GM12878 (cell line): ENCODE measurements at regions not wholly inside any gene's neighbourhood (a gene's known extent, or its start where the extent isn't known, plus 50 kb on each side); places are given as distances from the start of the nearest gene placed in this dataset.

Source experiments
- ATAC-seq: fragments of 200-7000 bp; cut with Tn5 transposase; 3 replicates; pipeline ENCODE4 v1.9.1; 2020; ENCODE audit warnings: mild to moderate bottlenecking, moderate library complexity
- BruUV-seq: library from RNA; stranded (reverse); fragments of 400-500 nt; replicated peaks from 2 replicates; lab custom pipeline; 2021; lab: Mats Ljungman, UMichigan
- CTCF ChIA-PET: fragments of 300-600 bp; sonication (Branson Sonifier 250); formaldehyde crosslinking; extraction: SDS; loops from one replicate; lab custom pipeline; 2021; ENCODE audit warnings: inconsistent platforms; lab: Yijun Ruan, JAX
- POLR2A ChIA-PET: fragments of 350-600 bp; formaldehyde crosslinking; extraction: SDS; loops from one replicate; lab custom pipeline; 2021; ENCODE audit warnings: inconsistent platforms; lab: Charles Lee
- RAD21 ChIA-PET: fragments of 300-600 bp; sonication (Branson Sonifier 250); formaldehyde crosslinking; loops from one replicate; lab custom pipeline; 2023; ENCODE audit warnings: antibody characterized with exemption; ENCODE audit not compliant: unreplicated experiment; lab: Charles Lee
- SMC1A ChIA-PET: fragments of 300-600 bp; sonication (Branson Sonifier 250); formaldehyde crosslinking; loops from one replicate; lab custom pipeline; 2023; ENCODE audit not compliant: unreplicated experiment, uncharacterized antibody; lab: Charles Lee
- DNase-seq: peaks from one replicate; pipeline ENCODE4 v3.0.0-alpha.2; 2011; ENCODE audit warnings: low read depth, low spot score
- FAIRE-seq: peaks from 3 replicates; lab custom pipeline; 2011; peaks lifted over from hg19 to GRCh38; lab: Jason Lieb, UNC
- H2AFZ ChIP-seq: 2 replicates; pipeline ENCODE4 v1.6.0; 2011; ENCODE audit warnings: low read depth, low read length, control low read depth; ENCODE audit not compliant: control insufficient read depth
- H3K27ac ChIP-seq: 2 replicates; pipeline ENCODE4 v1.5.1; 2011; ENCODE audit warnings: control low read depth; ENCODE audit not compliant: control insufficient read depth, insufficient read depth
- H3K27me3 ChIP-seq, 2 experiments: replicated peaks in 1 of 2; 2 replicates each; pipeline versions ENCODE4 v1.6.0 to v1.6.1; 2011; ENCODE audit warnings: low read length in 1 of 2; ENCODE audit not compliant: control insufficient read depth in 2 of 2, insufficient read depth in 2 of 2
- H3K36me3 ChIP-seq, 2 experiments: 2 replicates each; pipeline ENCODE4 v1.5.1; 2011; ENCODE audit warnings: low read length in 1 of 2; ENCODE audit not compliant: control insufficient read depth in 2 of 2, insufficient read depth in 2 of 2
- H3K4me1 ChIP-seq: 2 replicates; pipeline ENCODE4 v1.6.1; 2011; ENCODE audit warnings: mild to moderate bottlenecking, low read length, moderate library complexity, mixed read lengths; ENCODE audit not compliant: control insufficient read depth, insufficient read depth
- H3K4me2 ChIP-seq: 2 replicates; pipeline ENCODE4 v1.6.0; 2011; ENCODE audit warnings: control low read depth; ENCODE audit not compliant: control insufficient read depth, insufficient read depth
- H3K4me3 ChIP-seq: fragments of 200-600 bp; sonication (generic); 2 replicates; pipeline ENCODE4 v1.5.1; 2016
- H3K79me2 ChIP-seq: 2 replicates; pipeline ENCODE4 v1.6.0; 2011; ENCODE audit warnings: low read length; ENCODE audit not compliant: control insufficient read depth, insufficient read depth
- H3K9ac ChIP-seq: 2 replicates; pipeline ENCODE4 v1.8.0; 2011; ENCODE audit warnings: low read length, control low read depth, mixed read lengths; ENCODE audit not compliant: control insufficient read depth, insufficient read depth
- H3K9me3 ChIP-seq: replicated peaks from 3 replicates; pipeline ENCODE4 v1.5.1; 2011; ENCODE audit warnings: mild to moderate bottlenecking, low read length; ENCODE audit not compliant: control insufficient read depth, insufficient read depth
- H4K20me1 ChIP-seq: 2 replicates; pipeline ENCODE4 v1.6.0; 2011; ENCODE audit not compliant: control insufficient read depth, insufficient read depth
- BACH1 ChIP-seq: fragments of 450-650 bp; IDR thresholded peaks from 2 replicates; pipeline ENCODE4 v1.6.1; 2017; ENCODE audit warnings: mild to moderate bottlenecking, borderline replicate concordance
- CBX3 ChIP-seq: fragments of 200-600 bp; sonication (generic); IDR thresholded peaks from 2 replicates; pipeline ENCODE4 v1.6.1; 2016; ENCODE audit warnings: low read depth, borderline replicate concordance
- E4F1 ChIP-seq: fragments of 450-650 bp; IDR thresholded peaks from 2 replicates; pipeline ENCODE4 v1.6.1; 2018; ENCODE audit warnings: borderline replicate concordance, mild to moderate bottlenecking; ENCODE audit not compliant: partially characterized antibody
- EGR1 ChIP-seq, 2 experiments: IDR thresholded peaks; 1 replicate in 1 of 2; 2 replicates in 1 of 2; pipeline ENCODE4 v1.6.1; 2011 to 2012; ENCODE audit warnings: low read depth in 2 of 2, low read length in 2 of 2, borderline replicate concordance in 1 of 2, mild to moderate bottlenecking in 1 of 2, moderate library complexity in 1 of 2
- JUNB ChIP-seq: IDR thresholded peaks from 2 replicates; pipeline ENCODE4 v1.6.1; 2016; ENCODE audit warnings: antibody characterized with exemption, mild to moderate bottlenecking
- NBN ChIP-seq: fragments of 450-650 bp; IDR thresholded peaks from 2 replicates; pipeline ENCODE4 v1.6.1; 2016
- POU2F2 ChIP-seq: IDR thresholded peaks from 3 replicates; pipeline ENCODE4 v1.6.1; 2011; ENCODE audit warnings: low read depth, mild to moderate bottlenecking, low read length, borderline replicate concordance
- RB1 ChIP-seq: fragments of 450-650 bp; formaldehyde crosslinking; IDR thresholded peaks from 2 replicates; pipeline ENCODE4 v1.6.1; 2017; ENCODE audit warnings: mild to moderate bottlenecking, borderline replicate concordance
- SP1 ChIP-seq: IDR thresholded peaks from one replicate; pipeline ENCODE4 v1.6.1; 2011; ENCODE audit warnings: low read depth, low read length
- TBL1XR1 ChIP-seq: IDR thresholded peaks from 2 replicates; pipeline ENCODE4 v1.6.1; 2012; ENCODE audit warnings: low read depth, low read length, improper control_type of control experiment
- ZNF207 ChIP-seq: fragments of 450-650 bp; IDR thresholded peaks from 2 replicates; pipeline ENCODE4 v1.6.1; 2014; ENCODE audit warnings: antibody characterized with exemption, mild to moderate bottlenecking, borderline replicate concordance
- ZNF622 ChIP-seq: fragments of 450-650 bp; IDR thresholded peaks from 2 replicates; pipeline ENCODE4 v1.6.1; 2017; ENCODE audit warnings: mild to moderate bottlenecking, inconsistent platforms
- WGBS: methylation state at CpG from one replicate; pipeline ENCODE4 v1.1.6; 2016; ENCODE audit warnings: low lambda C conversion rate; ENCODE audit not compliant: insufficient replicate concordance, insufficient coverage; ENCODE audit errors: missing lambda C conversion rate; 5-methylcytosine and 5-hydroxymethylcytosine counted together
- in situ Hi-C: fragments of 300-500 bp; cut with MboI; formaldehyde crosslinking; loops from 9 replicates; pipeline ENCODE4 v1.14.3; 2018; ENCODE audit warnings: mixed read lengths
- intact Hi-C: fragments of 100-400 bp; cut with micrococcal nuclease; formaldehyde crosslinking; loops from one replicate; pipeline ENCODE4 v1.14.2; 2022; ENCODE audit not compliant: unreplicated experiment
- TF ChIP-seq, protein P1 (sequence below): IDR thresholded peaks from 2 replicates; pipeline ENCODE4 v1.6.1; 2011; ENCODE audit warnings: borderline replicate concordance, low read depth, mild to moderate bottlenecking, moderate library complexity, mixed read lengths, low read length; ENCODE audit not compliant: insufficient read depth; ENCODE audit errors: extremely low read length
- TF ChIP-seq, protein P2 (sequence below): fragments of 450-650 bp; IDR thresholded peaks from 2 replicates; pipeline ENCODE4 v1.6.1; 2017; ENCODE audit warnings: mild to moderate bottlenecking, low read depth, inconsistent platforms; ENCODE audit not compliant: poor library complexity, severe bottlenecking

DNA sequence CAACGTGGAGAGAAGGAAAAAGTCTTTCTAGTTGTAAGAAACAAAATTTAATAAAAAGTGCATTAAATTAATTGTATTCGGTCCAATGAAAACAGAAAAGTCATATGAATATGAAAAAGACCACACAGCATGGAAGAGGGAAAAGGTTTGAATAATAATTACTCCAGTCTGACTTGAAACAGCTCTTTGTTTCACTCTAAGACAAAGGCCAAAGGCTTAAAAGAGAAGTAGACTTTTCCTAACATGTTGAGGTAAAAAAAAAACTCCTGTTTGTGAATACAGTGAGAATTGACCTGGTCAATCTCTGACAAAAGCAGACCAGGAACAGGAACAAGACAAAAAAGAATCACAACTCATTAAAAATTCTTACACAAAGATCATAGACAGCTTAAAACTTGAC, 429.8 kb downstream of the TOX3 start:
- intact Hi-C loops, result no loop called here
- H4K20me1 ChIP-seq, result no peaks in the 10 kb centered on the region
- SMC1A ChIA-PET, result no interaction called here
- H3K4me2 ChIP-seq, result no peak overlapping the region
- DNase-seq (no peak), FAIRE-seq (no peak), ATAC-seq (no peak)
- no peaks in the 10 kb centered on the region for H3K27me3 ChIP-seq
- no peak overlapping the region for H3K27ac ChIP-seq
- no peaks in the 10 kb centered on the region for H3K4me1 ChIP-seq
- TF ChIP-seq RB1 (no peak), POU2F2 (no peak), JUNB (no peak), SP1 (no peak), CBX3 (no peak), BACH1 (no peak), ZNF207 (no peak), ZNF622 (no peak), EGR1 (IDR thresholded peaks at IDR 0.05; ENCODE audit: borderline replicate concordance in 1 of 2, low read depth in 2 of 2, low read length in 2 of 2) (no peak), E4F1 (no peak), TBL1XR1 (no peak), NBN (no peak)
- TF ChIP-seq, protein P1, sequence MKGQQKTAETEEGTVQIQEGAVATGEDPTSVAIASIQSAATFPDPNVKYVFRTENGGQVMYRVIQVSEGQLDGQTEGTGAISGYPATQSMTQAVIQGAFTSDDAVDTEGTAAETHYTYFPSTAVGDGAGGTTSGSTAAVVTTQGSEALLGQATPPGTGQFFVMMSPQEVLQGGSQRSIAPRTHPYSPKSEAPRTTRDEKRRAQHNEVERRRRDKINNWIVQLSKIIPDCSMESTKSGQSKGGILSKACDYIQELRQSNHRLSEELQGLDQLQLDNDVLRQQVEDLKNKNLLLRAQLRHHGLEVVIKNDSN, result no peak
- TF ChIP-seq, protein P2, sequence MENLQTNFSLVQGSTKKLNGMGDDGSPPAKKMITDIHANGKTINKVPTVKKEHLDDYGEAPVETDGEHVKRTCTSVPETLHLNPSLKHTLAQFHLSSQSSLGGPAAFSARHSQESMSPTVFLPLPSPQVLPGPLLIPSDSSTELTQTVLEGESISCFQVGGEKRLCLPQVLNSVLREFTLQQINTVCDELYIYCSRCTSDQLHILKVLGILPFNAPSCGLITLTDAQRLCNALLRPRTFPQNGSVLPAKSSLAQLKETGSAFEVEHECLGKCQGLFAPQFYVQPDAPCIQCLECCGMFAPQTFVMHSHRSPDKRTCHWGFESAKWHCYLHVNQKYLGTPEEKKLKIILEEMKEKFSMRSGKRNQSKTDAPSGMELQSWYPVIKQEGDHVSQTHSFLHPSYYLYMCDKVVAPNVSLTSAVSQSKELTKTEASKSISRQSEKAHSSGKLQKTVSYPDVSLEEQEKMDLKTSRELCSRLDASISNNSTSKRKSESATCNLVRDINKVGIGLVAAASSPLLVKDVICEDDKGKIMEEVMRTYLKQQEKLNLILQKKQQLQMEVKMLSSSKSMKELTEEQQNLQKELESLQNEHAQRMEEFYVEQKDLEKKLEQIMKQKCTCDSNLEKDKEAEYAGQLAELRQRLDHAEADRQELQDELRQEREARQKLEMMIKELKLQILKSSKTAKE, result no peak
- no peaks in the 10 kb centered on the region for H3K79me2 ChIP-seq
- no peak overlapping the region for H3K9ac ChIP-seq
- no peak overlapping the region for H2AFZ ChIP-seq
- POLR2A ChIA-PET, result no interaction called here
- CTCF ChIA-PET, result no interaction called here
- RAD21 ChIA-PET, result no interaction called here
- WGBS, result 5% methylated on average over 2 of the region's 2 CpGs
- H3K9me3 ChIP-seq, result no peaks in the 10 kb centered on the region; the same call in 2 of the 3 replicates
- no peaks in the 10 kb centered on the region for H3K36me3 ChIP-seq
- no TSS peak for BruUV-seq
- H3K4me3 ChIP-seq, result no peak overlapping the region
- in situ Hi-C loops, result no loop called here
